H1 (cell line): ENCODE measurements at regions not wholly inside any gene's neighbourhood (a gene's known extent, or its start where the extent isn't known, plus 50 kb on each side); places are given as distances from the start of the nearest gene placed in this dataset.

Experiments used
- CTCF ChIA-PET: fragments of 300-600 bp; sonication (Branson Sonifier 250); formaldehyde crosslinking; loops from one replicate; lab custom pipeline; 2021; ENCODE audit not compliant: partially characterized antibody; lab: Charles Lee
- POLR2A ChIA-PET: fragments of 300-600 bp; sonication (Branson Sonifier 250); formaldehyde crosslinking; loops from one replicate; lab custom pipeline; 2021; ENCODE audit warnings: inconsistent platforms; ENCODE audit not compliant: partially characterized antibody; lab: Charles Lee
- DNase-seq, 2 experiments: peaks; one replicate each; pipeline versions ENCODE4 v3.0.0 to v3.0.0-alpha.2; 2010 to 2022; ENCODE audit warnings: low spot score in 2 of 2, low read depth in 1 of 2, mixed read lengths in 1 of 2
- FAIRE-seq: peaks from 2 replicates; lab custom pipeline; 2011; peaks lifted over from hg19 to GRCh38; lab: Jason Lieb, UNC
- H2AFZ ChIP-seq: 2 replicates; pipeline ENCODE4 v1.8.1; 2012; ENCODE audit warnings: low read length, inconsistent platforms
- H2AK5ac ChIP-seq: 2 replicates; pipeline ENCODE4 v1.6.1; 2013; ENCODE audit warnings: low read depth, low read length
- H2BK120ac ChIP-seq: replicated peaks from 2 replicates; pipeline ENCODE3; 2013; ENCODE audit warnings: low read depth, low read length, inconsistent platforms
- H2BK12ac ChIP-seq: 2 replicates; pipeline ENCODE4 v1.6.1; 2013; ENCODE audit warnings: low read depth, low read length
- H2BK15ac ChIP-seq: 2 replicates; pipeline ENCODE4 v1.6.1; 2013; ENCODE audit warnings: low read length
- H2BK20ac ChIP-seq: 2 replicates; pipeline ENCODE4 v1.6.1; 2013; ENCODE audit warnings: low read length
- H2BK5ac ChIP-seq: 2 replicates; pipeline ENCODE4 v1.6.1; 2013; ENCODE audit warnings: low read depth, low read length
- H3K14ac ChIP-seq: 2 replicates; pipeline ENCODE4 v1.6.1; 2013; ENCODE audit warnings: inconsistent platforms; ENCODE audit not compliant: insufficient read length
- H3K18ac ChIP-seq: 2 replicates; pipeline ENCODE4 v1.6.1; 2013; ENCODE audit warnings: low read length; ENCODE audit errors: extremely low read depth
- H3K23ac ChIP-seq: 2 replicates; pipeline ENCODE4 v1.6.1; 2013; ENCODE audit warnings: inconsistent platforms; ENCODE audit not compliant: insufficient read length
- H3K23me2 ChIP-seq: 2 replicates; pipeline ENCODE4 v1.6.1; 2013; ENCODE audit warnings: low read depth, low read length
- H3K27ac ChIP-seq: 2 replicates; pipeline ENCODE4 v1.6.1; 2011; ENCODE audit warnings: low read depth, low read length, inconsistent platforms
- H3K27me3 ChIP-seq, 4 experiments: replicated peaks in 1 of 4; 1 replicate in 1 of 4; 2 replicates in 3 of 4; pipeline versions ENCODE4 v1.6.1 to v1.8.1; 2011 to 2013; ENCODE audit warnings: low read length in 3 of 4, mild to moderate bottlenecking in 3 of 4, inconsistent platforms in 2 of 4, mixed read lengths in 2 of 4, moderate library complexity in 1 of 4; ENCODE audit not compliant: control insufficient read depth in 3 of 4, insufficient read depth in 3 of 4; ENCODE audit errors: extremely low read depth in 1 of 4
- H3K36me3 ChIP-seq, 4 experiments: 2 replicates each; pipeline versions ENCODE4 v1.6.1 to v1.8.1; 2011 to 2013; ENCODE audit warnings: mild to moderate bottlenecking in 4 of 4, low read length in 3 of 4, moderate library complexity in 2 of 4, control low read depth in 1 of 4, inconsistent platforms in 1 of 4; ENCODE audit not compliant: insufficient read depth in 4 of 4, control insufficient read depth in 2 of 4
- H3K4ac ChIP-seq: replicated peaks from 2 replicates; pipeline ENCODE3; 2013; ENCODE audit warnings: low read length, low read depth, mixed read lengths, inconsistent platforms; ENCODE audit not compliant: insufficient read length
- H3K4me1 ChIP-seq, 4 experiments: replicated peaks in 1 of 4; 1 replicate in 1 of 4; 2 replicates in 3 of 4; pipeline versions ENCODE4 v1.6.1 to v1.8.1; 2011 to 2013; ENCODE audit warnings: low read length in 3 of 4, inconsistent platforms in 2 of 4, mixed read lengths in 1 of 4; ENCODE audit not compliant: insufficient read depth in 4 of 4, control insufficient read depth in 3 of 4
- H3K4me2 ChIP-seq, 2 experiments: 2 replicates each; pipeline versions ENCODE4 v1.6.1 to v1.8.1; 2011 to 2013; ENCODE audit warnings: low read depth in 2 of 2, low read length in 2 of 2, control low read depth in 1 of 2, inconsistent platforms in 1 of 2, mild to moderate bottlenecking in 1 of 2; ENCODE audit not compliant: insufficient read depth in 1 of 2
- H3K4me3 ChIP-seq, 4 experiments: fragments of 200-600, 300-600 bp in 1 of 4; sonication (generic), shearing (Covaris generic), sonication (Bioruptor Twin) in 1 of 4; 2 replicates each; pipeline versions ENCODE4 v1.5.1 to v1.8.1; 2011 to 2016; ENCODE audit warnings: low read length in 4 of 4, low read depth in 3 of 4, control low read depth in 2 of 4, inconsistent platforms in 2 of 4, mild to moderate bottlenecking in 2 of 4, mixed read lengths in 1 of 4, moderate library complexity in 1 of 4; ENCODE audit not compliant: insufficient read depth in 2 of 4; ENCODE audit errors: extremely low read depth in 1 of 4
- H3K56ac ChIP-seq: replicated peaks from 2 replicates; pipeline ENCODE3; 2013; ENCODE audit warnings: low read depth, mild to moderate bottlenecking, mixed read lengths, low read length, inconsistent platforms; ENCODE audit not compliant: insufficient read length
- H3K79me1 ChIP-seq: 2 replicates; pipeline ENCODE4 v1.6.1; 2013; ENCODE audit warnings: low read depth, low read length, control low read depth
- H3K79me2 ChIP-seq, 2 experiments: 2 replicates each; pipeline versions ENCODE4 v1.6.1 to v1.8.1; 2012 to 2013; ENCODE audit warnings: low read length in 2 of 2, mild to moderate bottlenecking in 2 of 2, inconsistent platforms in 1 of 2; ENCODE audit not compliant: insufficient read depth in 2 of 2, control insufficient read depth in 1 of 2
- H3K9ac ChIP-seq, 4 experiments: replicated peaks in 1 of 4; 1 replicate in 1 of 4; 2 replicates in 3 of 4; pipeline versions ENCODE4 v1.6.1 to v1.8.1; 2011 to 2013; ENCODE audit warnings: low read depth in 3 of 4, low read length in 3 of 4, control low read depth in 2 of 4, mild to moderate bottlenecking in 2 of 4, moderate library complexity in 2 of 4, inconsistent platforms in 1 of 4; ENCODE audit errors: extremely low read depth in 1 of 4
- H3K9me3 ChIP-seq, 2 experiments: 2 replicates each; pipeline versions ENCODE4 v1.6.1 to v1.8.1; 2012 to 2013; ENCODE audit warnings: mild to moderate bottlenecking in 2 of 2, moderate library complexity in 2 of 2, control low read depth in 1 of 2, inconsistent platforms in 1 of 2, low read depth in 1 of 2, low read length in 1 of 2, mixed read lengths in 1 of 2; ENCODE audit not compliant: insufficient read depth in 2 of 2
- H4K20me1 ChIP-seq, 2 experiments: replicated peaks in 1 of 2; 2 replicates each; pipeline versions ENCODE3 to v1.8.1; 2011 to 2013; ENCODE audit warnings: inconsistent platforms in 2 of 2, low read length in 2 of 2, mild to moderate bottlenecking in 1 of 2; ENCODE audit not compliant: insufficient read depth in 2 of 2, control insufficient read depth in 1 of 2
- H4K5ac ChIP-seq: 2 replicates; pipeline ENCODE4 v1.6.1; 2013; ENCODE audit warnings: low read length, low read depth, mixed read lengths, inconsistent platforms; ENCODE audit not compliant: insufficient read length
- H4K8ac ChIP-seq: 2 replicates; pipeline ENCODE4 v1.8.0; 2013; ENCODE audit warnings: mild to moderate bottlenecking, moderate library complexity, low read length, inconsistent platforms; ENCODE audit not compliant: insufficient read depth; ENCODE audit errors: extremely low read depth
- H4K91ac ChIP-seq: replicated peaks from 2 replicates; pipeline ENCODE3; 2013; ENCODE audit warnings: low read length, mixed read lengths, inconsistent platforms; ENCODE audit not compliant: insufficient read length
- GTF2F1 ChIP-seq: IDR thresholded peaks from 2 replicates; pipeline ENCODE4 v1.6.1; 2012; ENCODE audit warnings: low read depth, low read length, improper control_type of control experiment, borderline replicate concordance
- RXRA ChIP-seq: IDR thresholded peaks from 2 replicates; pipeline ENCODE4 v1.6.1; 2011; ENCODE audit warnings: low read depth, mild to moderate bottlenecking, low read length, moderate library complexity; ENCODE audit not compliant: insufficient read depth
- SP2 ChIP-seq: IDR thresholded peaks from 2 replicates; pipeline ENCODE4 v1.6.1; 2012; ENCODE audit warnings: mild to moderate bottlenecking, low read length, inconsistent platforms
- TBP ChIP-seq: IDR thresholded peaks from 2 replicates; pipeline ENCODE4 v1.6.1; 2011; ENCODE audit warnings: low read depth, low read length, improper control_type of control experiment
- TCF12 ChIP-seq: IDR thresholded peaks from 2 replicates; pipeline ENCODE4 v1.6.1; 2011; ENCODE audit warnings: low read depth, mild to moderate bottlenecking, low read length
- YY1 ChIP-seq: IDR thresholded peaks from 2 replicates; pipeline ENCODE4 v1.6.1; 2011; ENCODE audit warnings: low read depth, mild to moderate bottlenecking, low read length
- WGBS, 2 experiments: shearing (Covaris generic) in 1 of 2; methylation state at CpG; one replicate each; pipeline versions ENCODE4 v1.1.6 to v1.1.7; 2013 to 2015; ENCODE audit warnings: low lambda C conversion rate in 2 of 2, mixed read lengths in 2 of 2, inconsistent platforms in 1 of 2, low coverage in 1 of 2, missing lambda C conversion rate in 1 of 2; ENCODE audit not compliant: insufficient replicate concordance in 2 of 2, insufficient coverage in 1 of 2, insufficient read length in 1 of 2; ENCODE audit errors: extremely low coverage in 1 of 2, missing lambda C conversion rate in 1 of 2; 5-methylcytosine and 5-hydroxymethylcytosine counted together
- TF ChIP-seq, protein P1 (sequence below): IDR thresholded peaks from 2 replicates; pipeline ENCODE4 v1.6.1; 2012; ENCODE audit warnings: low read length, inconsistent platforms

DNA sequence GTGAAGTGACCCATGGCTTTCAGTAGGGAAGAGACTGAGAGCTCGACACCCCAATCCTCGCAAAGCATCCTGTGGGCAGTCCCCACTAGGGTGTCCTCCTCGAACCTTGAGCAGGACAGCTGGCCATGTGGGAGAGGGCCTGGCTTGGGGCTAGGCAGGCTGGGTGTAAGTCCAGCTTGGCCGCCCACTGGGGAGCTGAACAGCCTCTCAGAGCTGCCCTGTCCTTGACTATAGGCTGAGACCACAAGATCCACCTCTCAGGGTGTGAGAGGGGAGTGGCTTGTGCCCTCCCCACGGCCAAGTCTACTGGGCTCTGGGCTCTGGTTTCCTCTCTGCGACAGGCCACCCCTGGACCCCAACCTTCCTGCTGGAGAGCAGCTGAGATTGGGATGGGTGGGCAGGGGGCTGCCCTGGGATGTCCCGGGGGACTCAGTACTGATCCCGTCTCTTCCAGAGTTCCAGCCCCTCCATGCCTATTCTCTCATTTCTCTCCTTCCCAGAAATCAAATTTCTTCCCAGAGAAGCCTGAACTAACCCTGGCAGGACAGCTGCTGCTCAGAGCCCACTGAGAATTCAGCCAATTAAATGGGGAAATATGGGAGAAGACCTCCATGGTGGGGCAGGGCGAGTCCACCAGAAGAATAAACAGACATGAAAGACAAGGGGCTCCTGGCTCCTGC is 282.9 kb downstream of the PTPRU start:
- no peak overlapping the region for H2BK120ac ChIP-seq
- H2BK15ac ChIP-seq = no peak overlapping the region
- H3K79me2 ChIP-seq = no peaks in the 10 kb centered on the region
- TF ChIP-seq, protein P1, sequence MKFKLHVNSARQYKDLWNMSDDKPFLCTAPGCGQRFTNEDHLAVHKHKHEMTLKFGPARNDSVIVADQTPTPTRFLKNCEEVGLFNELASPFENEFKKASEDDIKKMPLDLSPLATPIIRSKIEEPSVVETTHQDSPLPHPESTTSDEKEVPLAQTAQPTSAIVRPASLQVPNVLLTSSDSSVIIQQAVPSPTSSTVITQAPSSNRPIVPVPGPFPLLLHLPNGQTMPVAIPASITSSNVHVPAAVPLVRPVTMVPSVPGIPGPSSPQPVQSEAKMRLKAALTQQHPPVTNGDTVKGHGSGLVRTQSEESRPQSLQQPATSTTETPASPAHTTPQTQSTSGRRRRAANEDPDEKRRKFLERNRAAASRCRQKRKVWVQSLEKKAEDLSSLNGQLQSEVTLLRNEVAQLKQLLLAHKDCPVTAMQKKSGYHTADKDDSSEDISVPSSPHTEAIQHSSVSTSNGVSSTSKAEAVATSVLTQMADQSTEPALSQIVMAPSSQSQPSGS = no peak
- no peak for TF ChIP-seq RXRA
- no peak for TF ChIP-seq TCF12
- TF ChIP-seq GTF2F1 = no peak
- no peak for TF ChIP-seq SP2
- no peak for TF ChIP-seq TBP
- no peak for TF ChIP-seq YY1
- H3K4ac ChIP-seq = no peak overlapping the region
- no peak overlapping the region for H2AFZ ChIP-seq
- no peak overlapping the region for H2BK5ac ChIP-seq
- no peaks in the 10 kb centered on the region for H3K36me3 ChIP-seq
- no peak overlapping the region for H2BK12ac ChIP-seq
- H3K14ac ChIP-seq = no peak overlapping the region
- no peak overlapping the region for H2AK5ac ChIP-seq
- H4K8ac ChIP-seq = peak overlapping the region; percentile 37; the same call in 1 of the 2 replicates
- no peaks in the 10 kb centered on the region for H3K79me1 ChIP-seq
- peaks cover 0 to 2% (median 0%) of the 10 kb centered on the region in 4 experiments; a peak in 1 of 7 replicates for H3K27me3 ChIP-seq
- ChIA-PET CTCF (interaction anchor here (0.8 to 1.4 kb wide), 5 partner anchors 9 to 190 kb away, joined by 3 to 4 read pairs (median 3); no protein-coding TSS in a partner anchor), POLR2A (no interaction called here)
- no peak overlapping the region; the same call in 1 of the 2 replicates for H3K18ac ChIP-seq
- no peak overlapping the region for H3K56ac ChIP-seq
- FAIRE-seq = no peak
- no peaks in the 10 kb centered on the region for H3K23me2 ChIP-seq
- H3K23ac ChIP-seq = no peak overlapping the region
- H4K20me1 ChIP-seq = no peaks in the 10 kb centered on the region
- no peak overlapping the region for H3K4me3 ChIP-seq
- H3K4me2 ChIP-seq = no peak overlapping the region
- DNase-seq = no peak
- no peak overlapping the region for H3K27ac ChIP-seq
- no peak overlapping the region for H4K91ac ChIP-seq
- no peaks in the 10 kb centered on the region for H3K9me3 ChIP-seq
- no peak overlapping the region for H2BK20ac ChIP-seq
- H3K9ac ChIP-seq = no peak overlapping the region
- H3K4me1 ChIP-seq = peaks cover 0 to 4% (median 2%) of the 10 kb centered on the region in 4 experiments; a peak in 2 of 7 replicates
- 88% methylated on average over 9 of the region's 9 CpGs; no CpG with 5 or more reads in 1 of the 2 experiments for whole genome bisulfite sequencing, 2 experiments
- H4K5ac ChIP-seq = no peak overlapping the region
